Breast epithelium (tissue), 4 donors: ENCODE measurements at regions not wholly inside any gene's neighbourhood (a gene's known extent, or its start where the extent isn't known, plus 50 kb on each side); places are given as distances from the start of the nearest gene placed in this dataset.

Experiments used
- DNase-seq, 2 donors: peaks; one replicate each; pipeline ENCODE4 v3.0.0-alpha.2; 2019; ENCODE audit warnings: low spot score in 2 of 2
- H3K27ac ChIP-seq, 2 donors: fragments of 200-600 bp; sonication (generic) in 1 of 2; one replicate each; pipeline ENCODE4 v1.5.1; 2016 to 2019; ENCODE audit warnings: mild to moderate bottlenecking in 1 of 2
- H3K27me3 ChIP-seq, 2 donors: fragments of 200-600 bp; sonication (generic) in 1 of 2; one replicate each; pipeline versions ENCODE4 v1.5.1 to v1.6.0; 2017 to 2019; ENCODE audit warnings: control low read depth in 1 of 2, mild to moderate bottlenecking in 1 of 2
- H3K36me3 ChIP-seq: fragments of 200-600 bp; one replicate; pipeline ENCODE4 v1.5.1; 2019
- H3K4me1 ChIP-seq, 2 donors: fragments of 200-600 bp; sonication (generic); one replicate each; pipeline ENCODE4 v1.5.1; 2016 to 2019; ENCODE audit warnings: control low read depth in 1 of 2
- H3K4me3 ChIP-seq, 3 donors: fragments of 200-600 bp; sonication (generic); 1 replicate in 2 of 3; 2 replicates in 1 of 3; pipeline ENCODE4 v1.5.1; 2016 to 2019; ENCODE audit warnings: mild to moderate bottlenecking in 3 of 3, moderate library complexity in 2 of 3
- H3K9me3 ChIP-seq, 2 donors: fragments of 200-600 bp; sonication (generic) in 1 of 2; one replicate each; pipeline ENCODE4 v1.5.1; 2016 to 2019; ENCODE audit warnings: control low read depth in 1 of 2
- POLR2A ChIP-seq: fragments of 450-650 bp; IDR thresholded peaks from one replicate; pipeline ENCODE4 v1.6.1; 2016; ENCODE audit warnings: antibody characterized with exemption, mild to moderate bottlenecking, moderate library complexity
- POLR2AphosphoS5 ChIP-seq, 3 donors: sonication (generic); formaldehyde crosslinking; IDR thresholded peaks; one replicate each; pipeline ENCODE4 v1.6.1; 2017; ENCODE audit warnings: antibody characterized with exemption in 3 of 3
- intact Hi-C: fragments of 100-400 bp; cut with DNase I; formaldehyde crosslinking; loops from one replicate; pipeline ENCODE4 v1.15.1; 2023; ENCODE audit warnings: low total_unique reads
- TF ChIP-seq, protein P1 (sequence below), 3 donors: fragments of 450-650 bp; IDR thresholded peaks; one replicate each; pipeline ENCODE4 v1.5.1; 2016 to 2017; ENCODE audit warnings: antibody characterized with exemption in 3 of 3, mild to moderate bottlenecking in 3 of 3, moderate library complexity in 3 of 3

DNA sequence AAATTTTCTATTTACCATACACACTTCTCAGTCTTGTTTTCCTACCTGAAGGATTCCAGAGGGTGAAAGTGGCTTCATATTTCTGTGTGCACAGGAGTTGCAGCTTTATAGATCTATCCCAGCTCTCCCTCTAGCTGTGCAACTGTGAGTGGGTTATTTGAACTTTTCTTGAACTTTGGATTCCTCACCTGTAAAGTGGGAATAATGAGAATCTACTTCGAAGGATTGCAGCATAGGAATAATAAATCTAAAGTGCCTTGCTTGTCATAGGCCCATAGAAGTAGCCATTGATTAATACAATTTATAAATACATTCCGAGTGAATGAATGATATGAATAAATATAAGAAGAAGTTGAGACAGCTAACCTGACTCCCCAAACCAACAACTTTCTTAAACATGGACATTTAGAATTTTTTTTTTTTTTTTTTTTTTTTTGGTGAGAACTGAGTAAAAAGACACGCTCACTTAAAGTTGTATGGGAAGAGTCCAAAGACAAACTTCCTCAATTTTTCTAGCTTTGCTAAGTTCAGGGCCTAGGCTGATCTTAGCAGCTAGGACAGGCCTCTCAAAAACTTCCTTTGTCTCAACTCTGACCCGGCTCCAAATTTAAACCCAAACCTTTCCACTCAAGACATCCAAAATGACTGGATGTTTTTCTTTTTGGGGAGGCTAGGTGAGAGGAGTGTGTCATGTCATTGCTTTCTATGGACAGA lies 203.3 kb upstream of the FBXO11 start:
- H3K4me3 ChIP-seq: no peak overlapping the region
- H3K27me3 ChIP-seq: no peaks in the 10 kb centered on the region
- no peak for DNase-seq
- H3K9me3 ChIP-seq: no peaks in the 10 kb centered on the region
- peaks cover 0 to 3% of the 10 kb centered on the region in 2 donors for H3K4me1 ChIP-seq
- H3K36me3 ChIP-seq: no peaks in the 10 kb centered on the region
- TF ChIP-seq, protein P1, sequence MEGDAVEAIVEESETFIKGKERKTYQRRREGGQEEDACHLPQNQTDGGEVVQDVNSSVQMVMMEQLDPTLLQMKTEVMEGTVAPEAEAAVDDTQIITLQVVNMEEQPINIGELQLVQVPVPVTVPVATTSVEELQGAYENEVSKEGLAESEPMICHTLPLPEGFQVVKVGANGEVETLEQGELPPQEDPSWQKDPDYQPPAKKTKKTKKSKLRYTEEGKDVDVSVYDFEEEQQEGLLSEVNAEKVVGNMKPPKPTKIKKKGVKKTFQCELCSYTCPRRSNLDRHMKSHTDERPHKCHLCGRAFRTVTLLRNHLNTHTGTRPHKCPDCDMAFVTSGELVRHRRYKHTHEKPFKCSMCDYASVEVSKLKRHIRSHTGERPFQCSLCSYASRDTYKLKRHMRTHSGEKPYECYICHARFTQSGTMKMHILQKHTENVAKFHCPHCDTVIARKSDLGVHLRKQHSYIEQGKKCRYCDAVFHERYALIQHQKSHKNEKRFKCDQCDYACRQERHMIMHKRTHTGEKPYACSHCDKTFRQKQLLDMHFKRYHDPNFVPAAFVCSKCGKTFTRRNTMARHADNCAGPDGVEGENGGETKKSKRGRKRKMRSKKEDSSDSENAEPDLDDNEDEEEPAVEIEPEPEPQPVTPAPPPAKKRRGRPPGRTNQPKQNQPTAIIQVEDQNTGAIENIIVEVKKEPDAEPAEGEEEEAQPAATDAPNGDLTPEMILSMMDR (IDR thresholded peaks at IDR 0.05): no peak
- TF ChIP-seq POLR2AphosphoS5 (IDR thresholded peaks at IDR 0.05) (no peak), POLR2A (no peak)
- H3K27ac ChIP-seq: no peak overlapping the region
- intact Hi-C loops: no loop called here

DNA sequence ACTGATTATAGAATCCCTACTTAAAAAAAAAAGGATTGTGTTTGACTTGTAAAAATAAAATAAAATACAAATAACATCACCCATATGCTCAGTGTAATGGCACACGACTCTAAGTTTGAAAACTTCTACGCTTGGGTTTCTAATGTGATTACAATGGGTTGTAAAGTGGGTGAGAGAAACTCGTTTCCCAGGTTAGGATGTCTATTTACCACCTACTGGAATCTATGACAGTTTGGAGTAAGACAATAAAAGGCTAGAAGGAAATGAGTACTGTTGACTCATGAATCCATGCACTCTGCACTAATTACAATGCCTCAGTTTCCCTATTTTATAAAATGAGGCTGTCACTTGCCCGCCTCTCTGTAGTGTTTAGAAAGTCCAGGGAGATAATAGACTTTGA lies 204.0 kb upstream of the FOXN2 start:
- Histone ChIP-seq H3K36me3 (no peaks in the 10 kb centered on the region), H3K9me3 (no peaks in the 10 kb centered on the region), H3K4me1 (peaks cover 0 to 3% of the 10 kb centered on the region in 2 donors), H3K4me3 (no peak overlapping the region), H3K27ac (no peak overlapping the region), H3K27me3 (no peaks in the 10 kb centered on the region)
- TF ChIP-seq POLR2AphosphoS5 (IDR thresholded peaks at IDR 0.05): no peak
- TF ChIP-seq POLR2A: no peak
- TF ChIP-seq, protein P1 (IDR thresholded peaks at IDR 0.05): no peak
- no peak for DNase-seq
- intact Hi-C loops: no loop called here

DNA sequence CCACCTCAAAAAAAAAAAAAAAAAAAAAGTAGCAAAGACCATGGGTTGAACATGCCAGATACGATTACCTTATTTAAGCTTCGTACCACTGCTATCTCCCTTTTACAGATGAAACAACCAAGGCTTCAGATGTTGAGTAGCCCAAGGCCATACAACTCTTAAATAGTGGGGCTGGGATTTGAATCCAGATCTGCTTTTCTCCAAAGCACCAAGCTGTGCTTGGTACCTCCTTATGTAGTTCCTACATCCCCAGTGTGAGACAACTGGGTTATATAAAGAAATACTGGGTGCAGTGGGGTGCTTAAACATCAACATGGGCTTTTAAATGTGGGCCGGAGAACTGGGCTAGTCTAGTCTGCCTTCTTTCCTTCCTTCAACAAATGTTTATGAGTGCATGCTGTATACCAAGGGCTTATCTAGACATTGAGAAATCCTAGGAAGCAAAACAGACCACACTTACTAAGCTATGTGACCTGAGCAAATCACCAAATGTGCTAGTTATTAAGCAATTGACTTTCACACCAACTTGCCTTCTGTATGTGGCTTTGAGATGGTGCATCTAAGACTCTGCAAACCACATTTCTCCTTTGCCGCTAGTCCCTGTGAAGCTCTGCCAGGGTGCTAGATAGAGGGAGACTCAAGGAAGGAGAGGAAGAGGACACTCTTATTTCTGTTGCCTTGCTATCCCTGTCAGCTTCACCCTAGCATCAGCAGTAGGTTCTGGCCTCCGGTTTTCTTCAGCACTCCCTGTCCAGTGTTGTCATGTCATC lies 201.4 kb upstream of the FOXN2 start:
- intact Hi-C loops: no loop called here
- H3K4me1 ChIP-seq: peaks cover 0 to 3% of the 10 kb centered on the region in 2 donors
- no peak overlapping the region for H3K27ac ChIP-seq
- no peaks in the 10 kb centered on the region for H3K27me3 ChIP-seq
- no peak overlapping the region for H3K4me3 ChIP-seq
- no peaks in the 10 kb centered on the region for H3K36me3 ChIP-seq
- TF ChIP-seq, protein P1 (IDR thresholded peaks at IDR 0.05): no peak
- TF ChIP-seq POLR2AphosphoS5 (IDR thresholded peaks at IDR 0.05) (no peak), POLR2A (no peak)
- DNase-seq: no peak
- no peaks in the 10 kb centered on the region for H3K9me3 ChIP-seq

DNA sequence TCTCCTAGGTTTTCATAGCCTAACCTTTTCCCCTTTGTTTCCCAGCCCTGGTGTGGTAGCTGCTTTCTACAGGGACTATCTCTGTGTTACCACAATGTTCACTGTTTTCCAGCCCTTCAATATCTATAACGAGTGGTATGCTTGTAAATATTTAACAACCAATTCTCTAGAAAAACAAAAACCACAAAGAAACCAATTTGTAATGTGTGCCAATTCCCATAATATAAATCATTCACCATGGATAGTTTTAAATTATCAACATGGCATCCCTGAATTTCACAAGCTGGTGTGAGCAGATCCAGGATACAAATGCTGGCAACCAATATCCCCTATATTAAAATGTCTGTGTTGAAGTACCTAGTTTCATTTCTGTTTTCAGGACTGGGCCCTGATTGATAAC lies 200.7 kb upstream of the FOXN2 start:
- Histone ChIP-seq H3K9me3 (no peaks in the 10 kb centered on the region), H3K27ac (no peak overlapping the region), H3K4me3 (no peak overlapping the region), H3K36me3 (no peaks in the 10 kb centered on the region), H3K27me3 (no peaks in the 10 kb centered on the region), H3K4me1 (peaks cover 0 to 3% of the 10 kb centered on the region in 2 donors)
- TF ChIP-seq POLR2A: no peak
- TF ChIP-seq POLR2AphosphoS5 (IDR thresholded peaks at IDR 0.05): no peak
- TF ChIP-seq, protein P1 (IDR thresholded peaks at IDR 0.05): no peak
- intact Hi-C loops: no loop called here
- DNase-seq: no peak

DNA sequence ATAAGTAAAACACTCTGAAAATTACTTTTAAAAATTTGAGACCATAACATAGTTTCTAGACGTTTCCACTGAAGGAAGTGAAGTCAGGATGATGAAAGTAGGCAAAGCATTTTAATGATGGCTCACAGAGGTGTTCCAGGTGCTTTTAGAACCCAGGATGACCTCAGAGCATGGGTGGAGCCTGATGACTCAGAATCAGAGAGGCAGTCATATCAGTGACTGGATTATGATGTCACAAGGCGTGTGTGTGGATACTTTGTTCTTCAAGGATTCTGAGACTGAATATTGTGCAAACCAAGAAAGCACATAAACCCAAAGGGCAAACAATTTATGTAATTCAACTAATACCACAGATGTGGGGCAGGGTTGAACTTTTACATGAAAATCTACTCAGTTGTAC lies 200.2 kb upstream of the FOXN2 start:
- Histone ChIP-seq H3K4me1 (peaks cover 0 to 3% of the 10 kb centered on the region in 2 donors), H3K36me3 (no peaks in the 10 kb centered on the region), H3K9me3 (no peaks in the 10 kb centered on the region), H3K4me3 (no peak overlapping the region), H3K27ac (no peak overlapping the region), H3K27me3 (no peaks in the 10 kb centered on the region)
- TF ChIP-seq POLR2A (no peak), POLR2AphosphoS5 (IDR thresholded peaks at IDR 0.05) (no peak)
- TF ChIP-seq, protein P1 (IDR thresholded peaks at IDR 0.05): no peak
- intact Hi-C loops: no loop called here
- DNase-seq: no peak
